IMR-90 (cell line): ENCODE measurements at regions not wholly inside any gene's neighbourhood (a gene's known extent, or its start where the extent isn't known, plus 50 kb on each side); places are given as distances from the start of the nearest gene placed in this dataset.

Source experiments
- ATAC-seq: fragments of 200-7000 bp; cut with Tn5 transposase; 2 replicates; pipeline ENCODE4 v1.9.1; 2020; ENCODE audit warnings: low read depth, mild to moderate bottlenecking, moderate library complexity
- BruUV-seq: library from RNA; stranded (reverse); fragments of 400-500 nt; replicated peaks from 2 replicates; lab custom pipeline; 2021; lab: Mats Ljungman, UMichigan
- CTCF ChIA-PET: fragments of 300-600 bp; formaldehyde crosslinking; extraction: SDS; loops from one replicate; lab custom pipeline; 2021; ENCODE audit warnings: antibody characterized with exemption; lab: Yijun Ruan, JAX
- POLR2A ChIA-PET: fragments of 300-600 bp; sonication (Branson Sonifier 250); formaldehyde crosslinking; loops from one replicate; lab custom pipeline; 2022; ENCODE audit warnings: antibody characterized with exemption; ENCODE audit not compliant: unreplicated experiment; lab: Charles Lee
- DNase-seq: peaks from one replicate; pipeline ENCODE4 v3.0.0; 2013
- H2AFZ ChIP-seq: replicated peaks from 2 replicates; pipeline ENCODE3; 2013; ENCODE audit warnings: low read length, mild to moderate bottlenecking; ENCODE audit not compliant: poor library complexity
- H2AK5ac ChIP-seq: 2 replicates; pipeline ENCODE4 v1.6.1; 2013; ENCODE audit warnings: low read depth, low read length, inconsistent platforms
- H2AK9ac ChIP-seq: replicated peaks from 2 replicates; pipeline ENCODE3; 2013; ENCODE audit warnings: mild to moderate bottlenecking, low read depth, low read length, moderate library complexity; ENCODE audit not compliant: poor library complexity
- H2BK120ac ChIP-seq: 2 replicates; pipeline ENCODE4 v1.6.1; 2013; ENCODE audit warnings: low read depth, low read length, inconsistent platforms
- H2BK15ac ChIP-seq: 3 replicates; pipeline ENCODE4 v1.6.1; 2013; ENCODE audit warnings: low read depth, low read length, inconsistent platforms
- H2BK20ac ChIP-seq: 2 replicates; pipeline ENCODE4 v1.6.1; 2013; ENCODE audit warnings: low read depth, mild to moderate bottlenecking, inconsistent platforms, low read length, moderate library complexity
- H2BK5ac ChIP-seq: 2 replicates; pipeline ENCODE4 v1.6.1; 2013; ENCODE audit warnings: mild to moderate bottlenecking, low read depth, low read length, inconsistent platforms; ENCODE audit not compliant: poor library complexity, severe bottlenecking
- H3K14ac ChIP-seq: replicated peaks from 2 replicates; pipeline ENCODE4 v1.6.1; 2013; ENCODE audit warnings: low read depth, low read length, inconsistent platforms
- H3K18ac ChIP-seq: 2 replicates; pipeline ENCODE4 v1.6.1; 2013; ENCODE audit warnings: low read depth, low read length, control low read depth
- H3K23ac ChIP-seq: 2 replicates; pipeline ENCODE4 v1.6.1; 2013; ENCODE audit warnings: low read depth, low read length, inconsistent platforms
- H3K27ac ChIP-seq: 2 replicates; pipeline ENCODE4 v1.5.1; 2013; ENCODE audit warnings: mild to moderate bottlenecking, control low read depth, low read length; ENCODE audit not compliant: insufficient read depth
- H3K27me3 ChIP-seq: 2 replicates; pipeline ENCODE4 v1.6.1; 2013; ENCODE audit warnings: low read length; ENCODE audit not compliant: control insufficient read depth, insufficient read depth
- H3K36me3 ChIP-seq: 2 replicates; pipeline ENCODE4 v1.6.1; 2013; ENCODE audit warnings: low read length, mixed read lengths; ENCODE audit not compliant: control insufficient read depth, insufficient read depth
- H3K4ac ChIP-seq: 2 replicates; pipeline ENCODE4 v1.6.1; 2013; ENCODE audit warnings: low read depth, low read length, inconsistent platforms
- H3K4me1 ChIP-seq: 2 replicates; pipeline ENCODE4 v1.6.1; 2013; ENCODE audit warnings: low read length, mixed read lengths; ENCODE audit not compliant: control insufficient read depth, insufficient read depth
- H3K4me2 ChIP-seq: 2 replicates; pipeline ENCODE4 v1.6.1; 2013; ENCODE audit warnings: low read depth, mild to moderate bottlenecking, control low read depth, low read length, moderate library complexity
- H3K4me3 ChIP-seq: 2 replicates; pipeline ENCODE4 v1.5.1; 2013; ENCODE audit warnings: low read depth, mild to moderate bottlenecking, control low read depth, low read length, moderate library complexity; ENCODE audit not compliant: insufficient read depth
- H3K56ac ChIP-seq: 2 replicates; pipeline ENCODE4 v1.6.1; 2013; ENCODE audit warnings: low read length, inconsistent platforms; ENCODE audit not compliant: insufficient read depth; ENCODE audit errors: extremely low read depth
- H3K79me1 ChIP-seq, 2 experiments: 2 replicates each; pipeline ENCODE4 v1.6.1; 2013; ENCODE audit warnings: low read length in 2 of 2, inconsistent platforms in 1 of 2, low read depth in 1 of 2
- H3K9ac ChIP-seq: 2 replicates; pipeline ENCODE4 v1.6.1; 2013; ENCODE audit warnings: low read depth, low read length, control low read depth
- H3K9me1 ChIP-seq: 2 replicates; pipeline ENCODE4 v1.6.1; 2013; ENCODE audit warnings: low read length, inconsistent platforms; ENCODE audit not compliant: insufficient read depth
- H3K9me3 ChIP-seq: 2 replicates; pipeline ENCODE4 v1.6.1; 2013; ENCODE audit warnings: low read length; ENCODE audit not compliant: control insufficient read depth, insufficient read depth
- H4K20me1 ChIP-seq: 2 replicates; pipeline ENCODE4 v1.6.1; 2013; ENCODE audit warnings: low read length, inconsistent platforms; ENCODE audit not compliant: insufficient read depth
- H4K5ac ChIP-seq: 2 replicates; pipeline ENCODE4 v1.6.1; 2013; ENCODE audit warnings: mild to moderate bottlenecking, low read depth, low read length, control low read depth
- H4K8ac ChIP-seq, 2 experiments: 2 replicates each; pipeline ENCODE4 v1.6.1; 2013; ENCODE audit warnings: low read depth in 2 of 2, low read length in 2 of 2, control low read depth in 1 of 2, inconsistent platforms in 1 of 2
- H4K91ac ChIP-seq: 2 replicates; pipeline ENCODE4 v1.6.1; 2013; ENCODE audit warnings: low read depth, low read length, inconsistent platforms; ENCODE audit not compliant: insufficient read depth
- CEBPB ChIP-seq: IDR thresholded peaks from 2 replicates; pipeline ENCODE4 v1.6.1; 2012; ENCODE audit warnings: low read depth, low read length, improper control_type of control experiment
- CHD1 ChIP-seq: IDR thresholded peaks from 2 replicates; pipeline ENCODE4 v1.6.1; 2012; ENCODE audit warnings: low read depth, low read length, improper control_type of control experiment
- WGBS, 2 experiments: methylation state at CpG; one replicate each; pipeline versions ENCODE4 v1.1.5 to v1.1.7; 2013; ENCODE audit warnings: missing lambda C conversion rate in 2 of 2; ENCODE audit not compliant: insufficient read length in 1 of 2; ENCODE audit errors: extremely low coverage in 2 of 2; 5-methylcytosine and 5-hydroxymethylcytosine counted together
- dilution Hi-C: fragments of 300-500 bp; cut with HindIII; formaldehyde crosslinking; loops from one replicate; pipeline ENCODE4 v1.14.3; 2018; ENCODE audit warnings: low sequenced_read_pairs; ENCODE audit not compliant: unreplicated experiment
- in situ Hi-C: fragments of 300-500 bp; cut with MboI; formaldehyde crosslinking; loops from 3 replicates; pipeline ENCODE4 v1.14.3; 2019; ENCODE audit warnings: low sequenced_read_pairs, inconsistent platforms, mixed read lengths
- intact Hi-C: fragments of 100-400 bp; cut with micrococcal nuclease; formaldehyde crosslinking; loops from 2 replicates; pipeline ENCODE4 v1.10.0; 2022
- TF ChIP-seq, protein P1 (sequence below): conservative IDR thresholded peaks from 2 replicates; pipeline ENCODE4 v1.5.1; 2012; ENCODE audit warnings: mild to moderate bottlenecking, low read depth, low read length, improper control_type of control experiment
- TF ChIP-seq, protein P2 (sequence below): fragments of 150-350 bp; IDR thresholded peaks from 2 replicates; pipeline ENCODE4 v1.6.1; 2016; ENCODE audit warnings: low read depth, mild to moderate bottlenecking, low read length, moderate library complexity, borderline replicate concordance

DNA sequence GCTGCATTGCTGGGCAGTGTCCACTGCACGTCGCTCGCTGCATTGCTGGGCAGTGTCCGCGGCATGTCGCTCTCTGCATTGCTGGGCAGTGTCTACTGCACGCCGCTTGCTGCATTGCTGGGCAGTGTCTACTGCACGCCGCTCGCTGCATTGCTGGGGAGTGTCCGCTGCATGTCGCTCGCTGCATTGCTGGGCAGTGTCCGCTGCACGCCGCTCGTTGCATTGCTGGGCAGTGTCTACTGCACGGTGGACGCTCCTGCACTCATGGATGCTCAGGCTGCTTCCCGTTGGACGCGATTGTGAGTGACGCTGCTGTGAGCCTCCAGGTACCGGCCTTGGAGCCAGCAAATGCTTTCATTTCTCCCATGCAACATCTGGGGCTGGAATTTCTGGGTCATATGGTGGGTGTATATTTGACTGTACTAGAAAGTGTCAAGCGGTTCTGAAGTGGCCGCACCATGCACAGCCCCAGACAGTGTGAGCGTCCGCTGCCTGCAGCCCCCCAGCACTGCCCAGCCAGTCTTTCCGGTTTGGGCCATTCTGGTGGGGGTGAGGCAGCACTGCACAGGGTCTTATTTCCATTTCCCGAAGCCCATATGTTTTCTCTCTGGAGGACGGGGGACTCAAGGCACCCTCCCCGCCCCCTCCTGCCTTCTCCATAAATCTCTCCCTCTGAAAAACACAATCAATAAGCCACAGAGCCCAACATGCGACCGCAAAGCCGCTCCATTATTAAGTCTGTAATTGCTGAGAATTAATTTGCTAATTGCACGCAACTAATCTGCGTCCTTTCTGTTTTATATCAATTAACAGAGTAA, 97.4 kb downstream of the YTHDF1 start:
- Histone ChIP-seq H2AK5ac (no peak overlapping the region), H3K23ac (no peak overlapping the region), H2BK5ac (no peak overlapping the region), H4K20me1 (no peaks in the 10 kb centered on the region), H3K27me3 (peaks cover 15% of the 10 kb centered on the region), H3K4me2 (no peak overlapping the region), H2AK9ac (no peak overlapping the region), H2AFZ (no peak overlapping the region), H2BK15ac (no peak overlapping the region), H3K14ac (no peak overlapping the region), H3K18ac (no peak overlapping the region), H3K79me1 (no peaks in the 10 kb centered on the region), H3K27ac (no peak overlapping the region), H3K9me1 (no peaks in the 10 kb centered on the region), H4K91ac (no peak overlapping the region), H3K36me3 (no peaks in the 10 kb centered on the region), H3K4me1 (no peaks in the 10 kb centered on the region), H3K4me3 (no peak overlapping the region), H3K56ac (no peak overlapping the region), H3K4ac (no peak overlapping the region), H2BK20ac (no peak overlapping the region), H3K9me3 (peaks cover 3% of the 10 kb centered on the region; the same call in 1 of the 2 replicates), H4K8ac (no peak overlapping the region), H2BK120ac (no peak overlapping the region), H4K5ac (no peak overlapping the region), H3K9ac (no peak overlapping the region)
- no peak for DNase-seq
- ChIA-PET CTCF (no interaction called here), POLR2A (no interaction called here)
- WGBS, 2 experiments, result 94% methylated on average over 12 of the region's 38 CpGs; no CpG with 5 or more reads in 1 of the 2 experiments
- in situ Hi-C loops, result no loop called here
- TF ChIP-seq, protein P1, sequence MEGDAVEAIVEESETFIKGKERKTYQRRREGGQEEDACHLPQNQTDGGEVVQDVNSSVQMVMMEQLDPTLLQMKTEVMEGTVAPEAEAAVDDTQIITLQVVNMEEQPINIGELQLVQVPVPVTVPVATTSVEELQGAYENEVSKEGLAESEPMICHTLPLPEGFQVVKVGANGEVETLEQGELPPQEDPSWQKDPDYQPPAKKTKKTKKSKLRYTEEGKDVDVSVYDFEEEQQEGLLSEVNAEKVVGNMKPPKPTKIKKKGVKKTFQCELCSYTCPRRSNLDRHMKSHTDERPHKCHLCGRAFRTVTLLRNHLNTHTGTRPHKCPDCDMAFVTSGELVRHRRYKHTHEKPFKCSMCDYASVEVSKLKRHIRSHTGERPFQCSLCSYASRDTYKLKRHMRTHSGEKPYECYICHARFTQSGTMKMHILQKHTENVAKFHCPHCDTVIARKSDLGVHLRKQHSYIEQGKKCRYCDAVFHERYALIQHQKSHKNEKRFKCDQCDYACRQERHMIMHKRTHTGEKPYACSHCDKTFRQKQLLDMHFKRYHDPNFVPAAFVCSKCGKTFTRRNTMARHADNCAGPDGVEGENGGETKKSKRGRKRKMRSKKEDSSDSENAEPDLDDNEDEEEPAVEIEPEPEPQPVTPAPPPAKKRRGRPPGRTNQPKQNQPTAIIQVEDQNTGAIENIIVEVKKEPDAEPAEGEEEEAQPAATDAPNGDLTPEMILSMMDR, result no peak
- TF ChIP-seq CHD1, result no peak
- TF ChIP-seq, protein P2, sequence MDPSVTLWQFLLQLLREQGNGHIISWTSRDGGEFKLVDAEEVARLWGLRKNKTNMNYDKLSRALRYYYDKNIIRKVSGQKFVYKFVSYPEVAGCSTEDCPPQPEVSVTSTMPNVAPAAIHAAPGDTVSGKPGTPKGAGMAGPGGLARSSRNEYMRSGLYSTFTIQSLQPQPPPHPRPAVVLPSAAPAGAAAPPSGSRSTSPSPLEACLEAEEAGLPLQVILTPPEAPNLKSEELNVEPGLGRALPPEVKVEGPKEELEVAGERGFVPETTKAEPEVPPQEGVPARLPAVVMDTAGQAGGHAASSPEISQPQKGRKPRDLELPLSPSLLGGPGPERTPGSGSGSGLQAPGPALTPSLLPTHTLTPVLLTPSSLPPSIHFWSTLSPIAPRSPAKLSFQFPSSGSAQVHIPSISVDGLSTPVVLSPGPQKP, result no peak
- no peak for TF ChIP-seq CEBPB
- dilution Hi-C loops, result no loop called here
- BruUV-seq, result no TSS peak
- no peak for ATAC-seq
- intact Hi-C loops, result no loop called here
